ENCODE measurements at regions not wholly inside any gene's neighbourhood (a gene's known extent, or its start where the extent isn't known, plus 50 kb on each side); places are given as distances from the start of the nearest gene placed in this dataset.

DNA sequence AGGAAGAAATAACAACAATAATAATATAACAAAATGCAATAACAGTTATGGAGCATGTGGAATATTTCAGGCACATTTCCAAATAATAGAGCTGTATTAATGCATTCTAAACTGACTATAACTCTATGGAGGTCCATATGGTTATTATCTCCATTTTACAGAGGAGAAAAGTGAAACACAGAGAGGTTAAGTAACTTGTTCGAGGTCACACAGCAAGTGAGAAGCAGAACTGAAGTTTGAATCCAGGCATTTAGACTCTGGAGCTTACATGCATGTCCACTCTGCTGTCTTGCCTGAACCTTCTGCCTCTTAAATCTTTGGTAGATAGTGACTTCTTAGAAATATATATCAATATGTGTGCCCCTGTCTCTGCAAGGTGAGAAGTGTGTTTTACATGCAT is 350.8 kb downstream of the GADD45G start:
- Histone ChIP-seq H3K36me3 (no peaks in the 10 kb centered on the region), H3K4me3 (no peak overlapping the region), H3K27me3 (no peaks in the 10 kb centered on the region), H3K4me1 (peaks cover 0 to 12% (median 7%) of the 10 kb centered on the region in 9 donors), H3K9me3 (no peaks in the 10 kb centered on the region), H3K27ac (no peak overlapping the region)
- 88 to 95% methylated on average over 1 of the region's 1 CpG for WGBS, 2 donors
- intact Hi-C loops (cut with DNase I), result no loop called here
- TF ChIP-seq, protein P1, sequence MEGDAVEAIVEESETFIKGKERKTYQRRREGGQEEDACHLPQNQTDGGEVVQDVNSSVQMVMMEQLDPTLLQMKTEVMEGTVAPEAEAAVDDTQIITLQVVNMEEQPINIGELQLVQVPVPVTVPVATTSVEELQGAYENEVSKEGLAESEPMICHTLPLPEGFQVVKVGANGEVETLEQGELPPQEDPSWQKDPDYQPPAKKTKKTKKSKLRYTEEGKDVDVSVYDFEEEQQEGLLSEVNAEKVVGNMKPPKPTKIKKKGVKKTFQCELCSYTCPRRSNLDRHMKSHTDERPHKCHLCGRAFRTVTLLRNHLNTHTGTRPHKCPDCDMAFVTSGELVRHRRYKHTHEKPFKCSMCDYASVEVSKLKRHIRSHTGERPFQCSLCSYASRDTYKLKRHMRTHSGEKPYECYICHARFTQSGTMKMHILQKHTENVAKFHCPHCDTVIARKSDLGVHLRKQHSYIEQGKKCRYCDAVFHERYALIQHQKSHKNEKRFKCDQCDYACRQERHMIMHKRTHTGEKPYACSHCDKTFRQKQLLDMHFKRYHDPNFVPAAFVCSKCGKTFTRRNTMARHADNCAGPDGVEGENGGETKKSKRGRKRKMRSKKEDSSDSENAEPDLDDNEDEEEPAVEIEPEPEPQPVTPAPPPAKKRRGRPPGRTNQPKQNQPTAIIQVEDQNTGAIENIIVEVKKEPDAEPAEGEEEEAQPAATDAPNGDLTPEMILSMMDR (IDR thresholded peaks at IDR 0.05), result no peak
- ATAC-seq, result no peak
- no peak for DNase-seq

DNA sequence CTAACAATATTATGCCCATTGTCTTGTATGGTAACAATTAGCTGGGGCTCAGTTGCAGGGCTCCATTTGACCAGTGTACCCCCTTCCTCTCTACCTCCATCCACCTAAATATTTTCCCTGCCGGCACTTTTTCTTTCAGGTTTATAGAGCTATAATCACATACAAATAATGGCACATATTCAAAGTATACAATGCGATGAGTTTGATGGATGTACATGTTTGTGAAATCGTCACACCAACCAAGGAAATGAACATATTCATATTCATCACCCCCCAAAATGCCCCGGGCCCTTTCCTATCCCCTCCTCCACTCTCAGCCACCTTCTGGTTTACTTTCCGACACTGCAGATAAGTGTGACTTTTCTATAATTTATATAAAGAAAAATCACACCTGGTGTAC is 351.5 kb downstream of the GADD45G start:
- Histone ChIP-seq H3K27me3 (no peaks in the 10 kb centered on the region), H3K27ac (no peak overlapping the region), H3K4me3 (no peak overlapping the region), H3K4me1 (peaks cover 0 to 12% (median 7%) of the 10 kb centered on the region in 9 donors), H3K9me3 (no peaks in the 10 kb centered on the region), H3K36me3 (no peaks in the 10 kb centered on the region)
- DNase-seq, result no peak
- TF ChIP-seq, protein P1 (IDR thresholded peaks at IDR 0.05), result no peak
- 86 to 87% methylated on average over 5 of the region's 5 CpGs for WGBS, 2 donors
- no peak for ATAC-seq
- intact Hi-C loops (cut with DNase I), result no loop called here

DNA sequence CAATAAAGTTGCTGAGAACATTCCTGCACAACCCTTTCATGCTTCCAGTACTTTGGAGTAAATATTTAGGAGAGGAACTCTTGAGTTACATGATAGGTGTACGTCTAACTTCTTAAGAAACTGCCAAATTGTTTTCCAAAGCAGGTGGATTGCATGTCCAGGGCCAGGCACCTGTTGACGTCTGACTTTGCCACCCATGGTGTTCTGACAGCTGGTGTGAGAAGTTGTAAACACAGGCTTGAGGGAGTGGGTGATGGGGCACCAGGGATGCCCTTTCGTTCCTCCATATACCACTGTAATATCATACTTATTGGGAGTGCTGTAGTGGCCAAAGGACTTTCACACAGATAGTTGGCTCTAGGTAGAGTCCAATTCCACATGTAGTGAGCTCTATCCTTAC is 352.1 kb downstream of the GADD45G start:
- intact Hi-C loops (cut with DNase I), result no loop called here
- DNase-seq (no peak), ATAC-seq (no peak)
- Histone ChIP-seq H3K4me1 (peaks cover 0 to 18% (median 7%) of the 10 kb centered on the region in 9 donors), H3K27ac (no peak overlapping the region), H3K9me3 (no peaks in the 10 kb centered on the region), H3K4me3 (no peak overlapping the region), H3K36me3 (no peaks in the 10 kb centered on the region), H3K27me3 (no peaks in the 10 kb centered on the region)
- TF ChIP-seq, protein P1 (IDR thresholded peaks at IDR 0.05), result no peak
- WGBS, 2 donors, result 80% methylated on average over 3 of the region's 3 CpGs

DNA sequence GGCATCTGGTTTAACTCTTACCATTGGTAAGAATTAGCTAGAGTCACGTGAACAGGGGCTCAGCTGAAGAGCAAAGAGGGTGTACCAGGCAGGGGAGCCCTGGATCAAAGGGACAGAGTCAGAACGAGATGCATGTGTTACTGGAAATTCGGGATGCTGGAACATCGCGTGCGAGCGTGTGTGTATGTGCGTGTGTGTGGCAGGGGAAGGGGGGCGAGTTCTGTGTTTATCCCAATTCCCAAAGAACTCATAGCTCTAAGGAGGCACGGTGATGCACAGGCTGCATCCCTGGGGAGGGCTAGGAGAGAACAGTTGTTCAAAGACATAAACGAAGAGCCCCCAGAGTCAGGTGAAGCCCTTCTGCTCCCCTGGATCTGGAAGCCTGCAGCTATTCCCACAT is 353.3 kb downstream of the GADD45G start:
- WGBS, 2 donors, result 83 to 88% methylated on average over 11 of the region's 11 CpGs
- intact Hi-C loops (cut with DNase I), result no loop called here

More for the DNA sequence above, 353.3 kb downstream of the GADD45G start:
- H3K27ac ChIP-seq, result no peak overlapping the region
- no peaks in the 10 kb centered on the region for H3K36me3 ChIP-seq
- H3K27me3 ChIP-seq, result no peaks in the 10 kb centered on the region
- DNase-seq, result no peak
- H3K4me1 ChIP-seq, result peaks cover 0 to 30% (median 7%) of the 10 kb centered on the region in 9 donors
- TF ChIP-seq, protein P1 (IDR thresholded peaks at IDR 0.05), result no peak
- H3K9me3 ChIP-seq, result no peaks in the 10 kb centered on the region
- no peak overlapping the region for H3K4me3 ChIP-seq
- ATAC-seq, result no peak
